ENCODE measurements at regions not wholly inside any gene's neighbourhood (a gene's known extent, or its start where the extent isn't known, plus 50 kb on each side); places are given as distances from the start of the nearest gene placed in this dataset.

DNA sequence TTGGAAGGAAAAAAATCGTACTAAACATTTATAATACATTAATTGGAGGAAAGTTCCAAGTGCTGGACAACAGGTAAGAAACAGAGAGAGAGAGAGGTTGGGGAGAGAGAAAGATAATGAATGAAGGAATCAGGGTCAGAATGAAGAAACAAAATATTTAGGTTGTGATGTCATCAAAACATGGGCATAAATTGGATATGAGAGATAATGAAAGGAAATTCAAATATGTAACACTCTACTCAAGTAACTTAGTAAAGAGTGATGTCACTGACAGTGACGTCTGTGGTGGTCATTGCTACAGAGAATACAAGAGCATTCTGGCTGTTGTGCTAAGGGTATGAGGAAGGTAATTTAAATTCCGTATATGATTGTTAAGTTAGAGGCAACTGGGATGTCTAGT lies 543.4 kb upstream of the COX7C start:
- TF ChIP-seq POLR2A (IDR thresholded peaks at IDR 0.05): no peak
- TF ChIP-seq, protein P1, sequence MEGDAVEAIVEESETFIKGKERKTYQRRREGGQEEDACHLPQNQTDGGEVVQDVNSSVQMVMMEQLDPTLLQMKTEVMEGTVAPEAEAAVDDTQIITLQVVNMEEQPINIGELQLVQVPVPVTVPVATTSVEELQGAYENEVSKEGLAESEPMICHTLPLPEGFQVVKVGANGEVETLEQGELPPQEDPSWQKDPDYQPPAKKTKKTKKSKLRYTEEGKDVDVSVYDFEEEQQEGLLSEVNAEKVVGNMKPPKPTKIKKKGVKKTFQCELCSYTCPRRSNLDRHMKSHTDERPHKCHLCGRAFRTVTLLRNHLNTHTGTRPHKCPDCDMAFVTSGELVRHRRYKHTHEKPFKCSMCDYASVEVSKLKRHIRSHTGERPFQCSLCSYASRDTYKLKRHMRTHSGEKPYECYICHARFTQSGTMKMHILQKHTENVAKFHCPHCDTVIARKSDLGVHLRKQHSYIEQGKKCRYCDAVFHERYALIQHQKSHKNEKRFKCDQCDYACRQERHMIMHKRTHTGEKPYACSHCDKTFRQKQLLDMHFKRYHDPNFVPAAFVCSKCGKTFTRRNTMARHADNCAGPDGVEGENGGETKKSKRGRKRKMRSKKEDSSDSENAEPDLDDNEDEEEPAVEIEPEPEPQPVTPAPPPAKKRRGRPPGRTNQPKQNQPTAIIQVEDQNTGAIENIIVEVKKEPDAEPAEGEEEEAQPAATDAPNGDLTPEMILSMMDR (IDR thresholded peaks at IDR 0.05): no peak

Data from upper lobe of left lung (tissue), 4 donors.